K562 (cell line): ENCODE measurements at regions not wholly inside any gene's neighbourhood (a gene's known extent, or its start where the extent isn't known, plus 50 kb on each side); places are given as distances from the start of the nearest gene placed in this dataset.

Experiments used
- EZH2 ChIP-seq: IDR thresholded peaks from 2 replicates; pipeline ENCODE4 v1.6.1; 2012; ENCODE audit warnings: low read depth, mild to moderate bottlenecking, inconsistent platforms, low read length, borderline replicate concordance
- FOXA1 ChIP-seq: fragments of 450-650 bp; IDR thresholded peaks from 2 replicates; pipeline ENCODE4 v1.6.1; 2016; ENCODE audit warnings: mild to moderate bottlenecking, borderline replicate concordance
- HDGF ChIP-seq: fragments of 450-650 bp; IDR thresholded peaks from 2 replicates; pipeline ENCODE4 v1.6.1; 2016
- HSF4 ChIP-seq: fragments of 250-450 bp; sonication (Bioruptor Pico); IDR thresholded peaks from 2 replicates; pipeline ENCODE4 v2.1.2; 2022; ENCODE audit warnings: mild to moderate bottlenecking, moderate library complexity, borderline replicate concordance
- NCOA4 ChIP-seq: fragments of 450-650 bp; IDR thresholded peaks from 2 replicates; pipeline ENCODE4 v1.6.1; 2018; ENCODE audit warnings: mild to moderate bottlenecking; ENCODE audit not compliant: partially characterized antibody
- NFIX ChIP-seq: fragments of 250-450 bp; sonication (Bioruptor Pico); IDR thresholded peaks from 2 replicates; pipeline ENCODE4 v1.4.0; 2020; ENCODE audit warnings: low read depth, mild to moderate bottlenecking, moderate library complexity
- NR2C1 ChIP-seq, 2 experiments: fragments of 450-650 bp; IDR thresholded peaks; 2 replicates each; pipeline ENCODE4 v1.6.1; 2017; ENCODE audit warnings: mild to moderate bottlenecking in 2 of 2, antibody characterized with exemption in 1 of 2, inconsistent platforms in 1 of 2, missing compliant biosample characterization in 1 of 2, missing genetic modification characterization in 1 of 2
- NR4A1 ChIP-seq, 2 experiments: fragments of 250-450 bp in 1 of 2; fragments of 450-650 bp in 1 of 2; sonication (Bioruptor Pico) in 1 of 2; IDR thresholded peaks; 2 replicates each; pipeline versions ENCODE4 v1.4.0 to v1.6.1; 2016 to 2020; ENCODE audit warnings: mild to moderate bottlenecking in 2 of 2, missing compliant biosample characterization in 1 of 2, missing genetic modification characterization in 1 of 2, moderate library complexity in 1 of 2
- PTTG1 ChIP-seq: fragments of 450-650 bp; IDR thresholded peaks from 2 replicates; pipeline ENCODE4 v1.6.1; 2016; ENCODE audit warnings: low read depth, mild to moderate bottlenecking, missing genetic modification characterization, missing compliant biosample characterization
- RBM34 ChIP-seq: fragments of 200-400 bp; formaldehyde crosslinking; IDR thresholded peaks from 2 replicates; pipeline ENCODE4 v1.6.1; 2018; ENCODE audit warnings: low read length, borderline replicate concordance; ENCODE audit not compliant: insufficient read depth
- SMAD4 ChIP-seq: fragments of 250-450 bp; sonication (Bioruptor Pico); conservative IDR thresholded peaks from 2 replicates; pipeline ENCODE4 v1.8.0; 2021; ENCODE audit warnings: inconsistent platforms, mild to moderate bottlenecking, moderate library complexity
- STAT5A ChIP-seq: IDR thresholded peaks from 2 replicates; pipeline ENCODE4 v1.6.1; 2012; ENCODE audit warnings: low read length, inconsistent platforms, borderline replicate concordance
- TEAD1 ChIP-seq, 2 experiments: fragments of 450-650 bp in 1 of 2; sonication (generic) in 1 of 2; formaldehyde crosslinking; IDR thresholded peaks; 2 replicates each; pipeline versions ENCODE4 v1.4.0 to v1.8.0; 2020 to 2022; ENCODE audit warnings: mild to moderate bottlenecking in 2 of 2, missing genetic modification reagents in 1 of 2
- THRAP3 ChIP-seq: fragments of 450-650 bp; IDR thresholded peaks from 2 replicates; pipeline ENCODE4 v1.6.1; 2016; ENCODE audit warnings: mild to moderate bottlenecking, inconsistent platforms, borderline replicate concordance
- YY1 ChIP-seq, 3 experiments: IDR thresholded peaks; 2 replicates each; pipeline ENCODE4 v1.6.1; 2011; ENCODE audit warnings: low read length in 2 of 3, mild to moderate bottlenecking in 2 of 3, moderate library complexity in 2 of 3, borderline replicate concordance in 1 of 3, control low read depth in 1 of 3, low read depth in 1 of 3; ENCODE audit not compliant: insufficient read depth in 3 of 3, insufficient replicate concordance in 2 of 3, control insufficient read depth in 1 of 3, insufficient read length in 1 of 3; ENCODE audit errors: extremely low read depth in 1 of 3
- ZNF239 ChIP-seq: fragments of 250-450 bp; sonication (Bioruptor Pico); IDR thresholded peaks from 2 replicates; pipeline ENCODE4 v1.4.0; 2020; ENCODE audit warnings: mild to moderate bottlenecking
- ZNF41 ChIP-seq: fragments of 250-450 bp; sonication (Bioruptor Pico); conservative IDR thresholded peaks from 2 replicates; pipeline ENCODE4 v1.4.0; 2020; ENCODE audit warnings: mild to moderate bottlenecking
- ZNF766 ChIP-seq: fragments of 200-800 bp; sonication (Bioruptor generic); conservative IDR thresholded peaks from 2 replicates; pipeline ENCODE4 v1.6.1; 2016; ENCODE audit warnings: missing genetic modification characterization, missing compliant biosample characterization
- TF ChIP-seq, protein P1 (sequence below): sonication (generic); formaldehyde crosslinking; IDR thresholded peaks from 2 replicates; pipeline ENCODE4 v1.8.0; 2022; ENCODE audit warnings: mild to moderate bottlenecking, missing genetic modification reagents, borderline replicate concordance
- TF ChIP-seq, protein P2 (sequence below): fragments of 450-650 bp; conservative IDR thresholded peaks from 2 replicates; pipeline ENCODE4 v1.6.1; 2016; ENCODE audit warnings: missing genetic modification characterization, low read depth, mild to moderate bottlenecking, control low read depth, missing compliant biosample characterization
- TF ChIP-seq, protein P3 (sequence below): fragments of 200-800 bp; sonication (Bioruptor generic); IDR thresholded peaks from 2 replicates; pipeline ENCODE4 v1.6.1; 2017; ENCODE audit warnings: missing genetic modification characterization, missing compliant biosample characterization

DNA sequence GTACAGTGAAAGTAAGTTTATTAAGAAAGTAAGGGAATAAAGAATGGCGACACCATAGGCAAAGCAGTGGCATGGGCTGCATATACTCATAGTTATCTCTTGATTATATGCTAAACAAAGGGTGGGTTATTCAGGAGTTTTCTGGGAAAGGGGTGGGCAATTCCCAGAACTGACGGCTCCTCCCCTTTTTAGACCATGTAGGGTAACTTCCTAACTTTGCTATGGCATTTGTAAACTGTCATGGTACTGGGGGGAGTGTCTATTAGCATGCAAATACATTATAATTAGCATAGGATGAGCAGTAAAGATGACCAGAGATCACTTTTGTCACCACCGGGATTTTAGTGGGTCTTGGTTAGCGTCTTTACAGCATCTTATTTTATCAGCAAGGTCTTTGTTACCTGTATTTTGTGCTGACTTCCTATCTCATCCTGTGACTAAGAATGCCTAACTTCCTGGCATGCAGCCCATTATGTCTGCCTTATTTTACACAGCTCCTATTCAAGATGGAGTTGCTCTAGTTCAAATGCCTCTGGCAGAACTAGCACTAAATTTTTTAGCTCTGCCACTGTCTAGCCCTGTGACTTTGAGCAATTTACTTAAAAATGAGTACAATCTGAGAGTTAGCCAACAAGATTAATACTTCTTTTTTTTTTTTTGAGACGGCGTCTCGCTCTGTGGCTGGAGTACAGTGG is 110.3 kb upstream of the PALMD start (continued):
- TF ChIP-seq, protein P1, sequence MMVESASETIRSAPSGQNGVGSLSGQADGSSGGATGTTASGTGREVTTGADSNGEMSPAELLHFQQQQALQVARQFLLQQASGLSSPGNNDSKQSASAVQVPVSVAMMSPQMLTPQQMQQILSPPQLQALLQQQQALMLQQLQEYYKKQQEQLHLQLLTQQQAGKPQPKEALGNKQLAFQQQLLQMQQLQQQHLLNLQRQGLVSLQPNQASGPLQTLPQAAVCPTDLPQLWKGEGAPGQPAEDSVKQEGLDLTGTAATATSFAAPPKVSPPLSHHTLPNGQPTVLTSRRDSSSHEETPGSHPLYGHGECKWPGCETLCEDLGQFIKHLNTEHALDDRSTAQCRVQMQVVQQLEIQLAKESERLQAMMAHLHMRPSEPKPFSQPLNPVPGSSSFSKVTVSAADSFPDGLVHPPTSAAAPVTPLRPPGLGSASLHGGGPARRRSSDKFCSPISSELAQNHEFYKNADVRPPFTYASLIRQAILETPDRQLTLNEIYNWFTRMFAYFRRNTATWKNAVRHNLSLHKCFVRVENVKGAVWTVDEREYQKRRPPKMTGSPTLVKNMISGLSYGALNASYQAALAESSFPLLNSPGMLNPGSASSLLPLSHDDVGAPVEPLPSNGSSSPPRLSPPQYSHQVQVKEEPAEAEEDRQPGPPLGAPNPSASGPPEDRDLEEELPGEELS: no peak
- TF ChIP-seq, protein P2, sequence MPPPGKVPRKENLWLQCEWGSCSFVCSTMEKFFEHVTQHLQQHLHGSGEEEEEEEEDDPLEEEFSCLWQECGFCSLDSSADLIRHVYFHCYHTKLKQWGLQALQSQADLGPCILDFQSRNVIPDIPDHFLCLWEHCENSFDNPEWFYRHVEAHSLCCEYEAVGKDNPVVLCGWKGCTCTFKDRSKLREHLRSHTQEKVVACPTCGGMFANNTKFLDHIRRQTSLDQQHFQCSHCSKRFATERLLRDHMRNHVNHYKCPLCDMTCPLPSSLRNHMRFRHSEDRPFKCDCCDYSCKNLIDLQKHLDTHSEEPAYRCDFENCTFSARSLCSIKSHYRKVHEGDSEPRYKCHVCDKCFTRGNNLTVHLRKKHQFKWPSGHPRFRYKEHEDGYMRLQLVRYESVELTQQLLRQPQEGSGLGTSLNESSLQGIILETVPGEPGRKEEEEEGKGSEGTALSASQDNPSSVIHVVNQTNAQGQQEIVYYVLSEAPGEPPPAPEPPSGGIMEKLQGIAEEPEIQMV: peak; percentile 85
- TF ChIP-seq NFIX (CRISPR knock-in tag) (0 out of 2 replicates have a peak, but pooled peaks have one; percentile 23), ZNF41 (CRISPR knock-in tag) (0 out of 2 replicates have a peak, but pooled peaks have one; percentile 70), NCOA4 (no peak), THRAP3 (no peak), SMAD4 (CRISPR knock-in tag) (peak; percentile 94), FOXA1 (no peak), ZNF766 (peak; percentile 56; the same call in 1 of the 2 replicates), RBM34 (no peak), HSF4 (CRISPR knock-in tag) (no peak), YY1 (IDR thresholded peaks at IDR 0.05; ENCODE audit: borderline replicate concordance in 1 of 3, control insufficient read depth in 1 of 3, extremely low read depth in 1 of 3, insufficient read depth in 3 of 3, insufficient read length in 1 of 3, insufficient replicate concordance in 2 of 3, low read depth in 1 of 3, low read length in 2 of 3) (no peak), EZH2 (no peak), NR2C1 (IDR thresholded peaks at IDR 0.05) (no peak), NR2C1 (tag; IDR thresholded peaks at IDR 0.05) (peak; percentile 85), HDGF (no peak), TEAD1 (CRISPR knock-in tag; IDR thresholded peaks at IDR 0.05) (0 out of 4 replicates have a peak, but pooled peaks of 1 of the 2 experiments have one; percentile 56), NR4A1 (CRISPR knock-in tag; IDR thresholded peaks at IDR 0.05) (no peak), NR4A1 (tag; IDR thresholded peaks at IDR 0.05) (peak; percentile 94), STAT5A (peak; percentile 96), ZNF239 (CRISPR knock-in tag) (peak; percentile 63), PTTG1 (peak; percentile 91)
- TF ChIP-seq, protein P3, sequence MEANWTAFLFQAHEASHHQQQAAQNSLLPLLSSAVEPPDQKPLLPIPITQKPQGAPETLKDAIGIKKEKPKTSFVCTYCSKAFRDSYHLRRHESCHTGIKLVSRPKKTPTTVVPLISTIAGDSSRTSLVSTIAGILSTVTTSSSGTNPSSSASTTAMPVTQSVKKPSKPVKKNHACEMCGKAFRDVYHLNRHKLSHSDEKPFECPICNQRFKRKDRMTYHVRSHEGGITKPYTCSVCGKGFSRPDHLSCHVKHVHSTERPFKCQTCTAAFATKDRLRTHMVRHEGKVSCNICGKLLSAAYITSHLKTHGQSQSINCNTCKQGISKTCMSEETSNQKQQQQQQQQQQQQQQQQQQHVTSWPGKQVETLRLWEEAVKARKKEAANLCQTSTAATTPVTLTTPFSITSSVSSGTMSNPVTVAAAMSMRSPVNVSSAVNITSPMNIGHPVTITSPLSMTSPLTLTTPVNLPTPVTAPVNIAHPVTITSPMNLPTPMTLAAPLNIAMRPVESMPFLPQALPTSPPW (CRISPR knock-in tag): no peak
